ENCODE measurements at regions not wholly inside any gene's neighbourhood (a gene's known extent, or its start where the extent isn't known, plus 50 kb on each side); places are given as distances from the start of the nearest gene placed in this dataset.
A peak's percentile ranks its signal among the peaks of the same experiment; 100 is the strongest.

- Histone ChIP-seq H3K18ac (ENCODE audit: low read length) (no peak overlapping the region), H3K79me2 (ENCODE audit: control insufficient read depth, insufficient read depth, low read length, poor library complexity) (no peaks in the 10 kb centered on the region), H2AK5ac (ENCODE audit: low read length) (no peak overlapping the region), H3K27me3 (ENCODE audit: insufficient read depth, low read length) (no peaks in the 10 kb centered on the region), H4K91ac (ENCODE audit: low read depth, low read length) (no peak overlapping the region), H3K36me3 (ENCODE audit: control insufficient read depth in 1 of 2, insufficient read depth in 2 of 2, low read length in 2 of 2) (no peaks in the 10 kb centered on the region), H3K27ac (ENCODE audit: low read depth, low read length) (no peak overlapping the region), H3K4me1 (ENCODE audit: control insufficient read depth in 1 of 2, insufficient read depth in 2 of 2, low read length in 2 of 2) (no peaks in the 10 kb centered on the region), H2BK5ac (ENCODE audit: low read depth, low read length, poor library complexity) (no peak overlapping the region), H3K4me3 (ENCODE audit: low read depth, low read length) (no peak overlapping the region), H3K9me3 (ENCODE audit: insufficient read depth, low read depth, low read length) (no peaks in the 10 kb centered on the region), H3K14ac (ENCODE audit: low read length) (no peak overlapping the region), H3K4ac (ENCODE audit: low read depth, low read length) (no peak overlapping the region), H3K9ac (ENCODE audit: low read length) (no peak overlapping the region), H4K8ac (ENCODE audit: low read depth, low read length) (no peak overlapping the region), H3K23ac (ENCODE audit: low read length) (no peak overlapping the region), H4K12ac (ENCODE audit: low read depth, low read length) (no peak overlapping the region), H2BK120ac (ENCODE audit: insufficient read depth, low read length, poor library complexity) (no peak overlapping the region), H2AFZ (ENCODE audit: insufficient read depth, low read length, poor library complexity) (no peak overlapping the region), H2BK12ac (ENCODE audit: low read length) (no peak overlapping the region), H3K4me2 (ENCODE audit: low read length) (no peak overlapping the region), H3K79me1 (ENCODE audit: low read length) (no peaks in the 10 kb centered on the region)
- no peak for DNase-seq
- WGBS (ENCODE audit: extremely low coverage, insufficient coverage, insufficient read length) = no CpG with 5 or more reads among the region's 3 CpGs
These were observed 79.4 kb upstream of the NBEA start for GRCh38 chr13:34862716-34863115.

GRCh38 chr13:34863360-34864135, 78.5 kb upstream of the NBEA start:
- Histone ChIP-seq H3K4me3 (ENCODE audit: low read depth, low read length) (no peak overlapping the region), H3K36me3 (ENCODE audit: control insufficient read depth in 1 of 2, insufficient read depth in 2 of 2, low read length in 2 of 2) (no peaks in the 10 kb centered on the region), H2BK5ac (ENCODE audit: low read depth, low read length, poor library complexity) (no peak overlapping the region), H3K23ac (ENCODE audit: low read length) (no peak overlapping the region), H3K27me3 (ENCODE audit: insufficient read depth, low read length) (no peaks in the 10 kb centered on the region), H2AFZ (ENCODE audit: insufficient read depth, low read length, poor library complexity) (no peak overlapping the region), H4K12ac (ENCODE audit: low read depth, low read length) (no peak overlapping the region), H3K79me1 (ENCODE audit: low read length) (no peaks in the 10 kb centered on the region), H3K4ac (ENCODE audit: low read depth, low read length) (no peak overlapping the region), H2AK5ac (ENCODE audit: low read length) (no peak overlapping the region), H3K27ac (ENCODE audit: low read depth, low read length) (no peak overlapping the region), H2BK12ac (ENCODE audit: low read length) (no peak overlapping the region), H3K18ac (ENCODE audit: low read length) (no peak overlapping the region), H3K4me1 (ENCODE audit: control insufficient read depth in 1 of 2, insufficient read depth in 2 of 2, low read length in 2 of 2) (no peaks in the 10 kb centered on the region), H2BK120ac (ENCODE audit: insufficient read depth, low read length, poor library complexity) (no peak overlapping the region), H3K14ac (ENCODE audit: low read length) (no peak overlapping the region), H4K8ac (ENCODE audit: low read depth, low read length) (no peak overlapping the region), H3K9ac (ENCODE audit: low read length) (no peak overlapping the region), H3K4me2 (ENCODE audit: low read length) (no peak overlapping the region), H4K91ac (ENCODE audit: low read depth, low read length) (no peak overlapping the region), H3K9me3 (ENCODE audit: insufficient read depth, low read depth, low read length) (no peaks in the 10 kb centered on the region), H3K79me2 (ENCODE audit: control insufficient read depth, insufficient read depth, low read length, poor library complexity) (no peaks in the 10 kb centered on the region)
- WGBS (ENCODE audit: extremely low coverage, insufficient coverage, insufficient read length) = no CpG with 5 or more reads among the region's 4 CpGs
- DNase-seq = peak; percentile 75 to 93

- H3K9ac ChIP-seq (ENCODE audit: low read length) = no peak overlapping the region
- no peak overlapping the region for H2AK5ac ChIP-seq (ENCODE audit: low read length)
- no peak overlapping the region for H4K91ac ChIP-seq (ENCODE audit: low read depth, low read length)
- DNase-seq = no peak
- H3K27ac ChIP-seq (ENCODE audit: low read depth, low read length) = no peak overlapping the region
- H2AFZ ChIP-seq (ENCODE audit: insufficient read depth, low read length, poor library complexity) = no peak overlapping the region
- no peak overlapping the region for H3K23ac ChIP-seq (ENCODE audit: low read length)
- H2BK120ac ChIP-seq (ENCODE audit: insufficient read depth, low read length, poor library complexity) = no peak overlapping the region
- H4K8ac ChIP-seq (ENCODE audit: low read depth, low read length) = no peak overlapping the region
- H2BK12ac ChIP-seq (ENCODE audit: low read length) = no peak overlapping the region
- no peak overlapping the region for H2BK5ac ChIP-seq (ENCODE audit: low read depth, low read length, poor library complexity)
- H3K4ac ChIP-seq (ENCODE audit: low read depth, low read length) = no peak overlapping the region
- H3K4me1 ChIP-seq (ENCODE audit: control insufficient read depth in 1 of 2, insufficient read depth in 2 of 2, low read length in 2 of 2) = no peaks in the 10 kb centered on the region
- no peaks in the 10 kb centered on the region for H3K36me3 ChIP-seq (ENCODE audit: control insufficient read depth in 1 of 2, insufficient read depth in 2 of 2, low read length in 2 of 2)
- no peak overlapping the region for H4K12ac ChIP-seq (ENCODE audit: low read depth, low read length)
- H3K9me3 ChIP-seq (ENCODE audit: insufficient read depth, low read depth, low read length) = no peaks in the 10 kb centered on the region
- no peak overlapping the region for H3K4me3 ChIP-seq (ENCODE audit: low read depth, low read length)
- H3K79me2 ChIP-seq (ENCODE audit: control insufficient read depth, insufficient read depth, low read length, poor library complexity) = no peaks in the 10 kb centered on the region
- H3K18ac ChIP-seq (ENCODE audit: low read length) = no peak overlapping the region
- H3K14ac ChIP-seq (ENCODE audit: low read length) = no peak overlapping the region
- no peaks in the 10 kb centered on the region for H3K79me1 ChIP-seq (ENCODE audit: low read length)
- no CpG with 5 or more reads among the region's 1 CpG for WGBS (ENCODE audit: extremely low coverage, insufficient coverage, insufficient read length)
- no peaks in the 10 kb centered on the region for H3K27me3 ChIP-seq (ENCODE audit: insufficient read depth, low read length)
- no peak overlapping the region for H3K4me2 ChIP-seq (ENCODE audit: low read length)
These were observed 77.4 kb upstream of the NBEA start for GRCh38 chr13:34864671-34865070.

- no peaks in the 10 kb centered on the region for H3K36me3 ChIP-seq (ENCODE audit: control insufficient read depth in 1 of 2, insufficient read depth in 2 of 2, low read length in 2 of 2)
- no peaks in the 10 kb centered on the region for H3K9me3 ChIP-seq (ENCODE audit: insufficient read depth, low read depth, low read length)
- no peak for DNase-seq
- no peaks in the 10 kb centered on the region for H3K79me1 ChIP-seq (ENCODE audit: low read length)
- no peaks in the 10 kb centered on the region for H3K79me2 ChIP-seq (ENCODE audit: control insufficient read depth, insufficient read depth, low read length, poor library complexity)
- H2AFZ ChIP-seq (ENCODE audit: insufficient read depth, low read length, poor library complexity) = no peak overlapping the region
- no peak overlapping the region for H3K27ac ChIP-seq (ENCODE audit: low read depth, low read length)
- H3K4ac ChIP-seq (ENCODE audit: low read depth, low read length) = no peak overlapping the region
- no CpG with 5 or more reads among the region's 4 CpGs for WGBS (ENCODE audit: extremely low coverage, insufficient coverage, insufficient read length)
- H3K4me1 ChIP-seq (ENCODE audit: control insufficient read depth in 1 of 2, insufficient read depth in 2 of 2, low read length in 2 of 2) = no peaks in the 10 kb centered on the region
- no peak overlapping the region for H3K23ac ChIP-seq (ENCODE audit: low read length)
- H3K4me3 ChIP-seq (ENCODE audit: low read depth, low read length) = no peak overlapping the region
- H4K8ac ChIP-seq (ENCODE audit: low read depth, low read length) = no peak overlapping the region
- no peak overlapping the region for H3K14ac ChIP-seq (ENCODE audit: low read length)
- no peak overlapping the region for H3K4me2 ChIP-seq (ENCODE audit: low read length)
- no peak overlapping the region for H3K9ac ChIP-seq (ENCODE audit: low read length)
- H2BK12ac ChIP-seq (ENCODE audit: low read length) = no peak overlapping the region
- no peak overlapping the region for H4K91ac ChIP-seq (ENCODE audit: low read depth, low read length)
- no peak overlapping the region for H3K18ac ChIP-seq (ENCODE audit: low read length)
- H2BK5ac ChIP-seq (ENCODE audit: low read depth, low read length, poor library complexity) = no peak overlapping the region
- H2BK120ac ChIP-seq (ENCODE audit: insufficient read depth, low read length, poor library complexity) = no peak overlapping the region
- H3K27me3 ChIP-seq (ENCODE audit: insufficient read depth, low read length) = no peaks in the 10 kb centered on the region
- H2AK5ac ChIP-seq (ENCODE audit: low read length) = no peak overlapping the region
- no peak overlapping the region for H4K12ac ChIP-seq (ENCODE audit: low read depth, low read length)
These were observed 74.5 kb upstream of the NBEA start for GRCh38 chr13:34867590-34867989.

Measured in trophoblast cell (in vitro differentiated cells and primary cell).